Caco-2 (cell line): ENCODE measurements at regions not wholly inside any gene's neighbourhood (a gene's known extent, or its start where the extent isn't known, plus 50 kb on each side); places are given as distances from the start of the nearest gene placed in this dataset.
"Not testable (repeated sequence)": the region's sequence is repeated elsewhere in the genome, so short reads cannot be mapped to it uniquely, and the experiment has no call there.

ENCODE experiments used
- BruUV-seq: library from RNA; stranded (reverse); fragments of 400-500 nt; replicated peaks from 2 replicates; lab custom pipeline; 2021; lab: Mats Ljungman, UMichigan
- CTCF ChIA-PET: fragments of 300-600 bp; sonication (Branson Sonifier 250); formaldehyde crosslinking; loops from one replicate; lab custom pipeline; 2022; ENCODE audit warnings: antibody characterized with exemption; lab: Charles Lee
- POLR2A ChIA-PET: fragments of 300-600 bp; sonication (Branson Sonifier 250); formaldehyde crosslinking; loops from one replicate; lab custom pipeline; 2022; ENCODE audit warnings: antibody characterized with exemption; lab: Charles Lee
- DNase-seq, 2 experiments: peaks; one replicate each; pipeline versions ENCODE4 v3.0.0 to v3.0.0-alpha.2; 2020 to 2022
- H3K27me3 ChIP-seq: replicated peaks from 2 replicates; pipeline ENCODE4 v1.6.0; 2011; ENCODE audit warnings: low read length; ENCODE audit not compliant: control insufficient read depth, insufficient read depth
- H3K36me3 ChIP-seq: 2 replicates; pipeline ENCODE4 v1.5.1; 2011; ENCODE audit warnings: low read length; ENCODE audit not compliant: control insufficient read depth, insufficient read depth
- H3K4me1 ChIP-seq: fragments of 250-450 bp; sonication (Bioruptor Pico); 2 replicates; pipeline ENCODE4 v1.5.1; 2020; ENCODE audit warnings: mild to moderate bottlenecking
- H3K4me3 ChIP-seq: 2 replicates; pipeline ENCODE4 v1.5.1; 2011; ENCODE audit warnings: low read depth, mild to moderate bottlenecking, control low read depth, low read length
- H3K9me3 ChIP-seq: fragments of 250-450 bp; sonication (Bioruptor Pico); 2 replicates; pipeline ENCODE4 v1.5.1; 2020; ENCODE audit warnings: mild to moderate bottlenecking, moderate library complexity
- H3K27ac Mint-ChIP-seq: one replicate; pipeline ENCODE4 v1.8.0; 2022; ENCODE audit warnings: mixed read lengths; ENCODE audit not compliant: unreplicated experiment
- H3K27me3 Mint-ChIP-seq: one replicate; pipeline ENCODE4 v1.8.0; 2022; ENCODE audit warnings: mixed read lengths; ENCODE audit not compliant: insufficient read depth, unreplicated experiment
- H3K36me3 Mint-ChIP-seq: one replicate; pipeline ENCODE4 v1.8.0; 2022; ENCODE audit warnings: mild to moderate bottlenecking, mixed read lengths; ENCODE audit not compliant: insufficient read depth, unreplicated experiment
- H3K4me1 Mint-ChIP-seq: one replicate; pipeline ENCODE4 v1.8.0; 2022; ENCODE audit warnings: low read depth, mixed read lengths; ENCODE audit not compliant: unreplicated experiment
- H3K4me3 Mint-ChIP-seq: one replicate; pipeline ENCODE4 v1.8.0; 2022; ENCODE audit warnings: mild to moderate bottlenecking, moderate library complexity, mixed read lengths; ENCODE audit not compliant: unreplicated experiment
- H3K9me3 Mint-ChIP-seq: one replicate; pipeline ENCODE4 v1.8.0; 2022; ENCODE audit warnings: mixed read lengths; ENCODE audit not compliant: unreplicated experiment
- intact Hi-C: fragments of 100-400 bp; cut with micrococcal nuclease; formaldehyde crosslinking; loops from one replicate; pipeline ENCODE4 v1.10.0; 2022; ENCODE audit not compliant: unreplicated experiment
- TF ChIP-seq, protein P1 (sequence below), 2 experiments: fragments of 200-600 bp in 1 of 2; IDR thresholded peaks; 1 replicate in 1 of 2; 2 replicates in 1 of 2; pipeline versions ENCODE4 v1.5.1 to v1.8.0; 2011 to 2022; ENCODE audit warnings: antibody characterized with exemption in 1 of 2, control low read depth in 1 of 2, inconsistent platforms in 1 of 2, low read depth in 1 of 2, low read length in 1 of 2, mild to moderate bottlenecking in 1 of 2, moderate library complexity in 1 of 2; ENCODE audit not compliant: insufficient read depth in 1 of 2, severe bottlenecking in 1 of 2, unreplicated experiment in 1 of 2

DNA sequence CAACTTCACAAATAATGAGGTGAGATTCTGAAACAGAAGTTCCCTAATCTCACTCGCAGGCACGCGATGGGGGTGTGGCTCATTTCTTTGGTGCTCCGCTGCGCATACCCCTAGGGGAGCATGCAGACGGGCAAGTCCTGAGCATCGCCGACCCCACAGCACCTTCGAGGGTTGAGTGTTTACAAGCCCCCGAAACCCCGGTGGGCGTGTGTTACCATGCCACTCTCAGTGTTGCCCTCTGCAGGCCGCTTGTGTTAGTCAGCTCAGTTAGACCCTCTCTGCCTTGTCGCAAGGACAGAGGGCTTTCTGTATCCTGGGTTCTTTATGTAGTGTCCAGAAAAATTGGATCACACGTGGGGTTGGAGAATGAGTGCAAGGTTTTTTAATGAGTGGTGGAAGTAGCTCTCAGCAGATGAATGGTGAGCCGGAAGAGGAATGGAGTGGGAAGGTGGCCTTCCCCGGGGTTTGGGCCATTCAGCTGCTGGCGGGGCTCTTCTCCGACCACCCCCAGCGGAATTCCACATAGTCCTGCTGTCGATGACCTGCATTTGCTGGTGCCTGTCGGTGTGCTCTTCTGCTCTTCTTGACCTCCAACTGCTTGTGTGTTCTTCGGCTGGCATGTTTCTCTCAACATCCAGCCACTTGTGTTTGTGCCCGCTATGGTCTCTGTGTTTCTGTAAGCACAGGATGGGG lies 191.3 kb downstream of the RPRM start:
- Histone ChIP-seq H3K27me3 (no peaks in the 10 kb centered on the region), H3K9me3 (no peaks in the 10 kb centered on the region), H3K4me3 (no peak overlapping the region), H3K36me3 (no peaks in the 10 kb centered on the region), H3K4me1 (no peaks in the 10 kb centered on the region)
- H3K4me1 Mint-ChIP-seq: no peaks in the 10 kb centered on the region
- TF ChIP-seq, protein P1, sequence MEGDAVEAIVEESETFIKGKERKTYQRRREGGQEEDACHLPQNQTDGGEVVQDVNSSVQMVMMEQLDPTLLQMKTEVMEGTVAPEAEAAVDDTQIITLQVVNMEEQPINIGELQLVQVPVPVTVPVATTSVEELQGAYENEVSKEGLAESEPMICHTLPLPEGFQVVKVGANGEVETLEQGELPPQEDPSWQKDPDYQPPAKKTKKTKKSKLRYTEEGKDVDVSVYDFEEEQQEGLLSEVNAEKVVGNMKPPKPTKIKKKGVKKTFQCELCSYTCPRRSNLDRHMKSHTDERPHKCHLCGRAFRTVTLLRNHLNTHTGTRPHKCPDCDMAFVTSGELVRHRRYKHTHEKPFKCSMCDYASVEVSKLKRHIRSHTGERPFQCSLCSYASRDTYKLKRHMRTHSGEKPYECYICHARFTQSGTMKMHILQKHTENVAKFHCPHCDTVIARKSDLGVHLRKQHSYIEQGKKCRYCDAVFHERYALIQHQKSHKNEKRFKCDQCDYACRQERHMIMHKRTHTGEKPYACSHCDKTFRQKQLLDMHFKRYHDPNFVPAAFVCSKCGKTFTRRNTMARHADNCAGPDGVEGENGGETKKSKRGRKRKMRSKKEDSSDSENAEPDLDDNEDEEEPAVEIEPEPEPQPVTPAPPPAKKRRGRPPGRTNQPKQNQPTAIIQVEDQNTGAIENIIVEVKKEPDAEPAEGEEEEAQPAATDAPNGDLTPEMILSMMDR (IDR thresholded peaks at IDR 0.05; ENCODE audit: insufficient read depth in 1 of 2, low read depth in 1 of 2, low read length in 1 of 2, severe bottlenecking in 1 of 2, unreplicated experiment in 1 of 2): peak; percentile 11 to 38
- peak in 1 of 2 experiments; percentile 3 for DNase-seq
- no peaks in the 10 kb centered on the region for H3K9me3 Mint-ChIP-seq
- intact Hi-C loops: no loop called here
- BruUV-seq: no TSS peak
- POLR2A ChIA-PET: no interaction called here
- no peaks in the 10 kb centered on the region for H3K36me3 Mint-ChIP-seq
- no peak overlapping the region for H3K27ac Mint-ChIP-seq
- H3K4me3 Mint-ChIP-seq: no peak overlapping the region
- CTCF ChIA-PET: no interaction called here
- peaks cover 5% of the 10 kb centered on the region for H3K27me3 Mint-ChIP-seq

DNA sequence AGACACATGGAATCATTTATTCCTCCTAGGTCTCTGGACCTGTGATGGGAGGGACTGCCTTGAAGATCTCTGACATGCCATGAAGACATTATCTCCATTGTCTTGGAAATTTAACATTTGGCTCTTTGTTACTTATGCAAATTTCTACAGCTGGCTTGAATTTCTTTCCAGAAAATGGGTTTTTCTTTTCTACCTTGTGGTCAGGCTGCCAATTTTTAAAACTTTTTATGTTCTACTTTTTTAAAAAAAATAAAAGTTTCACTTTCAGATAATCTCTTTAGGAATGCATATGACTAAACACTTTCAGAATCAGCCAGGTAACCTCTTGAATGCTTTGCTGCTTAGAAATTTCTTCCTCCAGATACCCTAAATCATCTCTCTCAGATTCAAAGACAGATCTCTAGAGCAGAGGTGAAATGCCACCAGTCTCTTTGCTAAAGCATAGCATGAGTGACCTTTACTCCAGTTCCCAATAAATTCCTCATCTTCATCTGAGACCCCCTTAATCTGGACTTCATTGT lies 209.6 kb downstream of the RPRM start:
- Mint-ChIP-seq H3K27ac (no peak overlapping the region), H3K9me3 (no peaks in the 10 kb centered on the region), H3K4me3 (no peak overlapping the region), H3K4me1 (no peaks in the 10 kb centered on the region), H3K36me3 (no peaks in the 10 kb centered on the region), H3K27me3 (no peaks in the 10 kb centered on the region)
- no peaks in the 10 kb centered on the region for H3K27me3 ChIP-seq
- no peaks in the 10 kb centered on the region for H3K9me3 ChIP-seq
- TF ChIP-seq, protein P1 (IDR thresholded peaks at IDR 0.05; ENCODE audit: insufficient read depth in 1 of 2, low read depth in 1 of 2, low read length in 1 of 2, severe bottlenecking in 1 of 2, unreplicated experiment in 1 of 2): no peak
- H3K4me3 ChIP-seq: no peak overlapping the region
- CTCF ChIA-PET: no interaction called here
- intact Hi-C loops: no loop called here
- no TSS peak for BruUV-seq
- DNase-seq: no peak
- POLR2A ChIA-PET: no interaction called here
- H3K36me3 ChIP-seq: no peaks in the 10 kb centered on the region
- no peaks in the 10 kb centered on the region for H3K4me1 ChIP-seq

DNA sequence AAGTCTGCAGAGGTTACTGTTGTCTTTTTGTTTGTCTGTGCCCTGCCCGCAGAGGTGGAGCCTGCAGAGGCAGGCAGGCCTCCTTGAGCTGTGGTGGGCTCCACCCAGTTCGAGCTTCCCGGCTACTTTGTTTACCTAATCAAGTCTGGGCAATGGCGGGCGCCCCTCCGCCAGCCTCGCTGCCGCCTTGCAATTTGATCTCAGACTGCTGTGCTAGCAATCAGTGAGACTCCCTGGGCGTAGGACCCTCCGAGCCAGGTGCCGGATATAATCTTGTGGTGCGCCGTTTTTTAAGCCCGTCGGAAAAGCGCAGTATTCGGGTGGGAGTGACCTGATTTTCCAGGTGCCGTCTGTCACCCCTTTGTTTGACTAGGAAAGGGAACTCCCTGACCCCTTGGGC lies 221.7 kb downstream of the RPRM start:
- H3K4me1 ChIP-seq, H3K27ac Mint-ChIP-seq, POLR2A ChIA-PET, intact Hi-C loops, H3K27me3 ChIP-seq, CTCF ChIA-PET, BruUV-seq, H3K27me3 Mint-ChIP-seq, H3K4me3 Mint-ChIP-seq, DNase-seq, H3K9me3 ChIP-seq, H3K36me3 ChIP-seq, H3K4me3 ChIP-seq, H3K36me3 Mint-ChIP-seq, H3K9me3 Mint-ChIP-seq, H3K4me1 Mint-ChIP-seq: not testable (repeated sequence)

DNA sequence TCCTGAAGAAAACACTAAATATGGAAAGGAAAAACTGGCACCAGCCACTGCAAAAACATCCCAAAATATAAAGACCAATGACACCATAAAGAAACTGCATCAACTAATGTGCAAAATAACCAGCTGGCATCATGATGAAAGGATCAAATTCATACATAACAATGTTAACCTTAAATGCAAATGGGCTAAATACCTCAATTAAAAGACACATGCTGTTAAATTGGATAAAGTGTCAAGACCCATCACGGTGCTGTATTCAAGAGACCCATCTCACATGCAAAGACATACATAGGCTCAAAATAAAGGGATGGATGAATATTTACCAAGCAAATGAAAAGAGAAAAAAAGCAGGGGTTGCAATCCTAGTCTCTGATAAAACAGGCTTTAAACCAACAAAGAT lies 231.9 kb downstream of the RPRM start:
- intact Hi-C loops: loop anchor here (2.0 kb wide), 1 partner anchor 78 kb away; no protein-coding TSS in a partner anchor
- H3K9me3 ChIP-seq, DNase-seq, H3K9me3 Mint-ChIP-seq, POLR2A ChIA-PET, CTCF ChIA-PET, H3K4me1 Mint-ChIP-seq, H3K36me3 Mint-ChIP-seq, H3K36me3 ChIP-seq, BruUV-seq, H3K4me3 ChIP-seq, H3K27me3 ChIP-seq, H3K4me3 Mint-ChIP-seq, H3K27ac Mint-ChIP-seq, H3K4me1 ChIP-seq: not testable (repeated sequence)
- H3K27me3 Mint-ChIP-seq: peaks cover 16% of the 10 kb centered on the region
